RWPE1 (cell line): ENCODE measurements at regions not wholly inside any gene's neighbourhood (a gene's known extent, or its start where the extent isn't known, plus 50 kb on each side); places are given as distances from the start of the nearest gene placed in this dataset.

Source experiments
- CTCF ChIA-PET: fragments of 350-600 bp; sonication (Branson Sonifier 250); formaldehyde crosslinking; extraction: SDS; loops from one replicate; lab custom pipeline; 2021; lab: Yijun Ruan, JAX
- POLR2A ChIA-PET: fragments of 400-600 bp; formaldehyde crosslinking; extraction: SDS; loops from one replicate; lab custom pipeline; 2020; ENCODE audit warnings: antibody characterized with exemption; ENCODE audit not compliant: low non-redundant PET; lab: Yijun Ruan, JAX
- DNase-seq: peaks from one replicate; pipeline ENCODE4 v3.0.0; 2012; ENCODE audit warnings: low spot score
- H3K27ac ChIP-seq: fragments of 450-650 bp; 2 replicates; pipeline ENCODE4 v1.5.1; 2017
- TF ChIP-seq, protein P1 (sequence below): fragments of 450-650 bp; conservative IDR thresholded peaks from 2 replicates; pipeline ENCODE4 v1.5.1; 2017; ENCODE audit warnings: low read depth, mild to moderate bottlenecking

DNA sequence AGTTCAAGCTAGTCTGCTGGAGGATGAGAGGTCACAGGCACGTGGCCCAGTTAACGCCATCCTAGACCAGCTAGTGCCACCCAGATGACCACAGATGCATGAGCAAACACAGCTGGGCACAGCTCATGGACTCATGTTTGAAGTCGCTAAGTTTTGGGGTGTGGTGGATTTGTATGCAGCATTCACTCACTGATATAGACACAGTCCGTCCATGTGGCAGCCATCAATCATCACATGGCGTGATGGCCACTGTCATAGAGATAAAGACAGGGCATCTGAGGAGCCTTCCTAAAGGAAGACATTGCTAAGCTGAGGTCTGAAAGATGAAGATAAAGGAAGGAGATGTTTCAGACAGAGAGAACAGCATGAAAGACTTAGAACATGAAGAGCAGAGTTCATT lies 154.4 kb upstream of the JAG1 start:
- no peak for DNase-seq
- TF ChIP-seq, protein P1, sequence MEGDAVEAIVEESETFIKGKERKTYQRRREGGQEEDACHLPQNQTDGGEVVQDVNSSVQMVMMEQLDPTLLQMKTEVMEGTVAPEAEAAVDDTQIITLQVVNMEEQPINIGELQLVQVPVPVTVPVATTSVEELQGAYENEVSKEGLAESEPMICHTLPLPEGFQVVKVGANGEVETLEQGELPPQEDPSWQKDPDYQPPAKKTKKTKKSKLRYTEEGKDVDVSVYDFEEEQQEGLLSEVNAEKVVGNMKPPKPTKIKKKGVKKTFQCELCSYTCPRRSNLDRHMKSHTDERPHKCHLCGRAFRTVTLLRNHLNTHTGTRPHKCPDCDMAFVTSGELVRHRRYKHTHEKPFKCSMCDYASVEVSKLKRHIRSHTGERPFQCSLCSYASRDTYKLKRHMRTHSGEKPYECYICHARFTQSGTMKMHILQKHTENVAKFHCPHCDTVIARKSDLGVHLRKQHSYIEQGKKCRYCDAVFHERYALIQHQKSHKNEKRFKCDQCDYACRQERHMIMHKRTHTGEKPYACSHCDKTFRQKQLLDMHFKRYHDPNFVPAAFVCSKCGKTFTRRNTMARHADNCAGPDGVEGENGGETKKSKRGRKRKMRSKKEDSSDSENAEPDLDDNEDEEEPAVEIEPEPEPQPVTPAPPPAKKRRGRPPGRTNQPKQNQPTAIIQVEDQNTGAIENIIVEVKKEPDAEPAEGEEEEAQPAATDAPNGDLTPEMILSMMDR = no peak
- H3K27ac ChIP-seq = no peak overlapping the region
- POLR2A ChIA-PET = no interaction called here
- CTCF ChIA-PET = interaction anchor here (0.5 to 1.6 kb wide), 3 partner anchors 25 to 525 kb away, joined by 3 to 5 read pairs (median 5); no protein-coding TSS in a partner anchor

DNA sequence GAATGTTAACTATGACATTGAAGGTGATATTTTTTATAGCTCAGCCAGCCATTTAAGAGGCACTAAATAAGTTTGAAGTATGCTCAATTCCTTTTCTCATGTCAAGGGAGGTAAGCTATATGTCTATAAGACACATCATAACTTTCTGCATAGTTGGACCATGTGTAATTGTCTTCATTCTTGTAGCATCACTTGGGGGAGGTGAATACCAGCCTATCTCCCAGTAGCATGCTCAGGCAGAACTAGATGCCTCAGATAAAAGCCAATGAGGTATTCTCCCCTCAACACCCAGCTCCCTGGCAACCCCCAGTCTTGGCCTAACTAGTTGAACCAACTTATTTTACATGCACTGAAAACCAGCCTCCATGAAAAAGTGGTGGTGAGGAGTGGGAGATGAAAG lies 158.3 kb upstream of the JAG1 start:
- peak; percentile 8 for DNase-seq
- TF ChIP-seq, protein P1 = no peak
- no peak overlapping the region for H3K27ac ChIP-seq
- ChIA-PET POLR2A (no interaction called here), CTCF (no interaction called here)

DNA sequence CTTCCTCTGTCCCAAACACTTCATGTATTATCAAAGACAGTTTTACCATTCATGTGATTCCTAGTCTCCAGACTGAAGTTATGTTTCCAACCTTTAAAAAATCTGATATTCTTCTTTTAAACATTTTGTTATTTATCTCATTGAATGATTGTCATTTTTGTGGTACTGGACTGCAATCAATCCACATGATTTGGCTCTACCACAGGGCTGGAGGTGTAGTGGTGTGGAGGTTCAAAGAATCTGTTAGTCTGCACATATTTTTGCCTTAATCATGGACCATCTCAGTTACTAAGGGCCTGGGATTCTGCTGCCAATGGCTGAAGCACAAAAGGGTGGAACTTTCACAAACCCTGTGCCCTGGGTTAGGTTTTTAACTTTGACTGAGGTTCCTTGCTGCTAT lies 164.1 kb upstream of the JAG1 start:
- TF ChIP-seq, protein P1 = no peak
- no peak overlapping the region for H3K27ac ChIP-seq
- no peak for DNase-seq
- ChIA-PET POLR2A (no interaction called here), CTCF (no interaction called here)

DNA sequence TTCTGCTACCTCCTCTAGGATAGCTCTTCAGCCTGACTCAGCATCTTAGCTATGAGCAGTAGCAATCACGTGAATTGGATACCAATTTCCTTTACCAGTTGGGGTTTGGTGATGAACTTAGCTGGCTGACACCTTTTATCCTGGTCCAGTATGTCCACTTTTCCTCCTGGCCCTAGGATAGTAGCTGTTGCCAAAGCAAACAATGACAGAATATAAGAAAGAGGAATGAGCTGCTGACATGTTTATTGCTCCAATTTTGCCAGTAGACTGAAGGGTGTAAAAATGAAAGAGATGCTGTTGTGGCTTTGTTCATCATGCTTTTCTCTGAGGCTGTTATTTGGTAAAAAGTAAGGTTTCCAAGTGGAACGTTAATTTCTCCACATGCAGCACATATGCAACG lies 168.3 kb upstream of the JAG1 start:
- DNase-seq = no peak
- TF ChIP-seq, protein P1 = no peak
- ChIA-PET POLR2A (no interaction called here), CTCF (no interaction called here)
- H3K27ac ChIP-seq = no peak overlapping the region

DNA sequence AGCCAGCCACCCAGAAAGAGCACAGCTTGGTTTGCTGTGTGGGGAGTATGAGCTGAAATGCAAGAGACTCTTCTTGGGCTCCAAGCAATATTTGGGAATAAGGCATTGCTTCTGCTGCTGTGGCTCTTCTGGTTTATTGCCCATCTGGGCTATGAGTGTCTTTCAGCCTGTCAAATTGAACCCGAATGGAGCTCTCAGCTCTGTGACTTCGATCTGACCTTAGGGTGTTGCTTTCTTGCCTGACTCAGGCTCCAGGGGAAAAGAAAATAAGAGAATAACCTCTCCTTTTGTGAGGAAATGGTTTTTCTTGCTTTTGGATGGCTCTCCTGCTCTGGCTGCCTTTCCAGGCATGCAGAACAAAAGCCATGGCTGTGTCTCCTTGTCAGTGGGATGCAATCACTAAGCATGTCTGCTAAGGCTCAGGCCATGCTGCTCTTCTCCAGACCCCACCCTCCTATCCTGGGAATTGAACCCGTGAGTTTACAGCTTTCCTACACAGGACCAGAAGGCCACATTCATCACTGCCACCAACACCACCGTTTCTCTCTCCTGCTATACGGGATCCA lies 169.4 kb upstream of the JAG1 start:
- ChIA-PET POLR2A (no interaction called here), CTCF (no interaction called here)
- TF ChIP-seq, protein P1 = no peak
- no peak for DNase-seq
- no peak overlapping the region for H3K27ac ChIP-seq

DNA sequence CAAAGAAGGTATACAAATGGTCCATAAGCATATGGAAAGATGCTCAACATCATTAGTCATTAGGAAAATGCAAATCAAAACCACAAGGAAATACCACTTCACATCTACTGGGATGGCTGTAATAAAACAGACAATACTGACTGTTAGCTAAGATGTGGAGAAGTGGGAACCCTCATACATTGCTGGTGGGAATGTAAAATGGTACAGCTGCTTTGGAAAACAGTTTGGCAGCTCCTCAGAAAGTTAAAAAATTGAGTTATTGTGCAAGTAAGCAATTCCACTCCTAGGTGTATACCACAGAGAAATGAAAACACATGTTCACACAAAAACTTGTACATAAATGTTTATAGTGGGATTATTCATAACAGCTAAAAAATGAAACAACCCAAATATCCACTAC lies 173.0 kb upstream of the JAG1 start:
- CTCF ChIA-PET = no interaction called here
- no peak overlapping the region for H3K27ac ChIP-seq
- POLR2A ChIA-PET = no interaction called here
- TF ChIP-seq, protein P1 = no peak
- no peak for DNase-seq
